ENCODE measurements at regions not wholly inside any gene's neighbourhood (a gene's known extent, or its start where the extent isn't known, plus 50 kb on each side); places are given as distances from the start of the nearest gene placed in this dataset.

DNA sequence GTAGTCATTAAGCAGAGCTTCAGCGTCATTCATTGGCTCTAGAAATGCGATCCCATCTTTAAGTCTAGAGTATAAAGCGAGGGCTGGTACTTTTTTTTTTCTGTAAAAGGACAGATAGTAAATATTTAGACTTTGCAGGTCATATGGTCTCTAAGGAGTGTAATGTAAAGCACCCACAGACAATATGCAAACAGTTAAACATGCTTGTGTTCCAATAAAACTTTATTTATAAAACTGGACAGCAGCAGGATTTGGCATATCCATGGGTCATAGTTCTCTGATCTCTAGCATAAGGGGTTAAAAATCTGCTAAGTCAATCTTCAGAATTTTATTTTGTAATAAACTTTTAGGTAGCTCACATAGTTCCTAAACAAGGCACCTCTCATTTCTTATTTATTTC lies 226.8 kb upstream of the TBC1D5 start:
- TF ChIP-seq EZH2 (IDR thresholded peaks at IDR 0.05; ENCODE audit: borderline replicate concordance, insufficient read depth, low read depth, low read length, poor library complexity, severe bottlenecking), result no peak
- TF ChIP-seq, protein P1, sequence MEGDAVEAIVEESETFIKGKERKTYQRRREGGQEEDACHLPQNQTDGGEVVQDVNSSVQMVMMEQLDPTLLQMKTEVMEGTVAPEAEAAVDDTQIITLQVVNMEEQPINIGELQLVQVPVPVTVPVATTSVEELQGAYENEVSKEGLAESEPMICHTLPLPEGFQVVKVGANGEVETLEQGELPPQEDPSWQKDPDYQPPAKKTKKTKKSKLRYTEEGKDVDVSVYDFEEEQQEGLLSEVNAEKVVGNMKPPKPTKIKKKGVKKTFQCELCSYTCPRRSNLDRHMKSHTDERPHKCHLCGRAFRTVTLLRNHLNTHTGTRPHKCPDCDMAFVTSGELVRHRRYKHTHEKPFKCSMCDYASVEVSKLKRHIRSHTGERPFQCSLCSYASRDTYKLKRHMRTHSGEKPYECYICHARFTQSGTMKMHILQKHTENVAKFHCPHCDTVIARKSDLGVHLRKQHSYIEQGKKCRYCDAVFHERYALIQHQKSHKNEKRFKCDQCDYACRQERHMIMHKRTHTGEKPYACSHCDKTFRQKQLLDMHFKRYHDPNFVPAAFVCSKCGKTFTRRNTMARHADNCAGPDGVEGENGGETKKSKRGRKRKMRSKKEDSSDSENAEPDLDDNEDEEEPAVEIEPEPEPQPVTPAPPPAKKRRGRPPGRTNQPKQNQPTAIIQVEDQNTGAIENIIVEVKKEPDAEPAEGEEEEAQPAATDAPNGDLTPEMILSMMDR (IDR thresholded peaks at IDR 0.05), result no peak

Measured in B cell (primary cell).